Stomach (tissue), 8 donors: ENCODE measurements at regions not wholly inside any gene's neighbourhood (a gene's known extent, or its start where the extent isn't known, plus 50 kb on each side); places are given as distances from the start of the nearest gene placed in this dataset.

Source experiments
- DNase-seq, 2 donors: peaks; one replicate each; pipeline versions ENCODE4 v3.0.0 to v3.0.0-alpha.2; 2013 to 2019
- H3K27ac ChIP-seq, 5 donors: fragments of 200-600 bp in 4 of 5; sonication (generic) in 4 of 5; one replicate each; pipeline ENCODE4 v1.5.1; 2013 to 2019; ENCODE audit warnings: mild to moderate bottlenecking in 1 of 5, moderate library complexity in 1 of 5
- H3K27me3 ChIP-seq, 3 donors: fragments of 200-600 bp; sonication (generic); one replicate each; pipeline ENCODE4 v1.5.1; 2017 to 2019; ENCODE audit warnings: mixed run types in 1 of 3
- H3K36me3 ChIP-seq, 4 donors: fragments of 200-600 bp; sonication (generic); 1 replicate in 3 of 4; 2 replicates in 1 of 4; pipeline ENCODE4 v1.5.1; 2016 to 2019
- H3K4me1 ChIP-seq, 4 donors: fragments of 200-600 bp; sonication (generic); one replicate each; pipeline ENCODE4 v1.5.1; 2016 to 2019
- H3K4me3 ChIP-seq, 4 donors: fragments of 200-600 bp; sonication (generic) in 3 of 4; one replicate each; pipeline ENCODE4 v1.5.1; 2016 to 2019; ENCODE audit warnings: mild to moderate bottlenecking in 1 of 4
- H3K9me3 ChIP-seq, 4 donors: fragments of 200-600 bp; sonication (generic); one replicate each; pipeline ENCODE4 v1.5.1; 2016 to 2019
- EP300 ChIP-seq: sonication (generic); formaldehyde crosslinking; IDR thresholded peaks from one replicate; pipeline ENCODE4 v1.6.1; 2017; ENCODE audit warnings: antibody characterized with exemption
- POLR2A ChIP-seq, 4 donors: fragments of 450-650 bp; IDR thresholded peaks; one replicate each; pipeline ENCODE4 v1.6.1; 2016; ENCODE audit warnings: antibody characterized with exemption in 4 of 4, control low read depth in 2 of 4, mild to moderate bottlenecking in 1 of 4, moderate library complexity in 1 of 4
- POLR2AphosphoS5 ChIP-seq, 3 donors: sonication (generic); formaldehyde crosslinking; IDR thresholded peaks; one replicate each; pipeline ENCODE4 v1.6.1; 2016; ENCODE audit warnings: antibody characterized with exemption in 3 of 3
- WGBS, 5 donors: extraction: QIAGEN DNeasy Blood & Tissue Kit in 3 of 5; methylation state at CpG; one replicate each; pipeline versions ENCODE4 v1.1.5 to v1.1.7; 2013 to 2018; 5-methylcytosine and 5-hydroxymethylcytosine counted together
- intact Hi-C: fragments of 100-400 bp; cut with DNase I; formaldehyde crosslinking; loops from one replicate; pipeline ENCODE4 v1.15.1; 2023; ENCODE audit warnings: low total_unique reads
- TF ChIP-seq, protein P1 (sequence below), 7 experiments: fragments of 450-650 bp in 4 of 7; fragments of 200-600 bp in 3 of 7; sonication (generic) in 3 of 7; IDR thresholded peaks; one replicate each; pipeline ENCODE4 v1.5.1; 2016 to 2019; ENCODE audit warnings: antibody characterized with exemption in 7 of 7, control low read depth in 2 of 7, mild to moderate bottlenecking in 1 of 7
- donor health status: healthy with polysubstance abuse.
- donor health status: Bipolar disorder and iron deficiency.
- donor health status: healthy.

- DNase-seq = no peak
- Histone ChIP-seq H3K27me3 (no peaks in the 10 kb centered on the region), H3K27ac (no peak overlapping the region), H3K36me3 (no peaks in the 10 kb centered on the region), H3K4me3 (no peak overlapping the region), H3K9me3 (peaks cover 0 to 27% (median 14%) of the 10 kb centered on the region in 4 donors), H3K4me1 (no peaks in the 10 kb centered on the region)
- TF ChIP-seq POLR2A (IDR thresholded peaks at IDR 0.05) (no peak), EP300 (no peak), POLR2AphosphoS5 (IDR thresholded peaks at IDR 0.05) (no peak)
- TF ChIP-seq, protein P1, sequence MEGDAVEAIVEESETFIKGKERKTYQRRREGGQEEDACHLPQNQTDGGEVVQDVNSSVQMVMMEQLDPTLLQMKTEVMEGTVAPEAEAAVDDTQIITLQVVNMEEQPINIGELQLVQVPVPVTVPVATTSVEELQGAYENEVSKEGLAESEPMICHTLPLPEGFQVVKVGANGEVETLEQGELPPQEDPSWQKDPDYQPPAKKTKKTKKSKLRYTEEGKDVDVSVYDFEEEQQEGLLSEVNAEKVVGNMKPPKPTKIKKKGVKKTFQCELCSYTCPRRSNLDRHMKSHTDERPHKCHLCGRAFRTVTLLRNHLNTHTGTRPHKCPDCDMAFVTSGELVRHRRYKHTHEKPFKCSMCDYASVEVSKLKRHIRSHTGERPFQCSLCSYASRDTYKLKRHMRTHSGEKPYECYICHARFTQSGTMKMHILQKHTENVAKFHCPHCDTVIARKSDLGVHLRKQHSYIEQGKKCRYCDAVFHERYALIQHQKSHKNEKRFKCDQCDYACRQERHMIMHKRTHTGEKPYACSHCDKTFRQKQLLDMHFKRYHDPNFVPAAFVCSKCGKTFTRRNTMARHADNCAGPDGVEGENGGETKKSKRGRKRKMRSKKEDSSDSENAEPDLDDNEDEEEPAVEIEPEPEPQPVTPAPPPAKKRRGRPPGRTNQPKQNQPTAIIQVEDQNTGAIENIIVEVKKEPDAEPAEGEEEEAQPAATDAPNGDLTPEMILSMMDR (IDR thresholded peaks at IDR 0.05) = no peak
- 56 to 68% (median 63%) methylated on average over 5 of the region's 5 CpGs for WGBS, 5 donors
- intact Hi-C loops = no loop called here
Measured at GRCh38 chr3:159482994-159483367, 505.7 kb upstream of the IL12A start.

DNA sequence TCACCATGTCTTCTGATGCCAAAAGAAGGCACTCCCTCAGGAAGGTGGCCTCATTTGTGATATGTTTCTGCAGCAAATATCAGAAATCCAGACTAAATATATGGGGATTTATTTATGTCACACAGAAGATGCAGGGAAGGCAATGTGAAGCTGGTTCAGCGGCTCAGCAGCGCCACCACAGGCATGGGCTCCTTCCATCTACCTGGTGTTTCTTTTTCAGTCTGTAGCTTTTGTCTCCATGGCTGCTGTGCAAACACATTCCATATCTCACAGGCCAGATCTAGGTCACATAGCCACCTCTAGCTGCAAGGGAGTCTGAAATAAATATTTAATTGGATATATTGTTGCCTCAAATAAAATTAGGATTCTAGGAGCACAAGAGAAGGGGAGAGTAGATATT is 502.1 kb upstream of the IL12A start:
- DNase-seq = no peak
- intact Hi-C loops = no loop called here
- Histone ChIP-seq H3K4me1 (no peaks in the 10 kb centered on the region), H3K36me3 (no peaks in the 10 kb centered on the region), H3K9me3 (peaks cover 0 to 19% (median 10%) of the 10 kb centered on the region in 4 donors), H3K4me3 (no peak overlapping the region), H3K27me3 (no peaks in the 10 kb centered on the region), H3K27ac (no peak overlapping the region)
- WGBS, 5 donors = 51 to 68% (median 63%) methylated on average over 2 of the region's 2 CpGs
- TF ChIP-seq POLR2A (IDR thresholded peaks at IDR 0.05) (no peak), EP300 (no peak), POLR2AphosphoS5 (IDR thresholded peaks at IDR 0.05) (no peak)
- TF ChIP-seq, protein P1 (IDR thresholded peaks at IDR 0.05) = no peak

DNA sequence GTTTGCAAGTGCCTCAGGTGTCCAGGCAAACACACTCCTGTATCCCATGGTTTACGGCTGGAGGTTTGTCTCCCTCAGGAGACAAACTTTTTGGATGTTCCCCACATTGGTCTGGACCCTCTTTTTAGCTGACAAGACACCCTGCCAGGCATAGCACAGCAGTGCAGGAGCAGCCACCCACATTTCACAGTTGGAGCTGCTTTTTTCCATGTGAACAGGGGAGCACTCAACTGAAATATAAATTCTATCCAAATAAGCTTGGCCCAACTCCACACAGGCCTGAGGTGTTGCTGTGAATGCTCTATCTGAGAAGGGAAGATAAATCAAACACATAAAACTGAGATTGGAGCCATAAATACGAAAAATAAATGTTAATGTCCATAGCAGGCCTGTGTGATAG is 501.3 kb upstream of the IL12A start:
- DNase-seq = no peak
- Histone ChIP-seq H3K27ac (no peak overlapping the region), H3K4me1 (no peaks in the 10 kb centered on the region), H3K4me3 (no peak overlapping the region), H3K27me3 (no peaks in the 10 kb centered on the region), H3K9me3 (peaks cover 0 to 19% (median 10%) of the 10 kb centered on the region in 4 donors), H3K36me3 (no peaks in the 10 kb centered on the region)
- WGBS, 5 donors = 26 to 57% (median 38%) methylated on average over 2 of the region's 2 CpGs
- TF ChIP-seq, protein P1 (IDR thresholded peaks at IDR 0.05) = no peak
- TF ChIP-seq POLR2A (IDR thresholded peaks at IDR 0.05) (no peak), POLR2AphosphoS5 (IDR thresholded peaks at IDR 0.05) (no peak), EP300 (no peak)
- intact Hi-C loops = no loop called here

- DNase-seq = peak in 1 of 2 donors; percentile 3
- no peak overlapping the region for H3K4me3 ChIP-seq
- intact Hi-C loops = no loop called here
- H3K36me3 ChIP-seq = no peaks in the 10 kb centered on the region
- TF ChIP-seq, protein P1 (IDR thresholded peaks at IDR 0.05) = no peak
- no peak for TF ChIP-seq POLR2A (IDR thresholded peaks at IDR 0.05)
- no peak for TF ChIP-seq POLR2AphosphoS5 (IDR thresholded peaks at IDR 0.05)
- TF ChIP-seq EP300 = no peak
- H3K9me3 ChIP-seq = peaks cover 0 to 19% (median 10%) of the 10 kb centered on the region in 4 donors
- H3K4me1 ChIP-seq = no peaks in the 10 kb centered on the region
- no peaks in the 10 kb centered on the region for H3K27me3 ChIP-seq
- WGBS, 5 donors = 64 to 81% (median 75%) methylated on average over 2 of the region's 2 CpGs
- H3K27ac ChIP-seq = no peak overlapping the region
Measured at GRCh38 chr3:159488602-159489001, 500.0 kb upstream of the IL12A start.
